ENCODE measurements at regions not wholly inside any gene's neighbourhood (a gene's known extent, or its start where the extent isn't known, plus 50 kb on each side); places are given as distances from the start of the nearest gene placed in this dataset.

DNA sequence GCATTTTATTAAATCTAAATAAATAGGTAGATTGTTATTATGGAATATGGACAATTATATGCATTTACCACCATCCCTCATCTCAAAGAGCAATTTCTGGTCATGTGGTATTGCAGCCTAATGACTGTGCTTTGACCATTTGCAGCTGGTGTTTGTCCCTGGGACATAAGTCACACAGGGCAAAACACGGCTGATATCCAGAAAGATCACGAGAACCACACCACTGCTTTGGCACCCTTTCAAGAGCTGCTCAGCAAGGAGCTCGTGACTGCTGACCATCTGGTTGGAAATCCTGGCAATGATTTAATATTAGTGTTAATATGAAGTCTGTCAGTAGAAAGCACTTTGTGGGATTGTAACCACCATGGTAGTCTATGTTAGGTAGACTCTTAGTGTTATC is 545.0 kb downstream of the GBA3 start:
- H3K27ac ChIP-seq (ENCODE audit: low read length in 2 of 2), result no peak overlapping the region
- H3K4me1 Mint-ChIP-seq, result no peaks in the 10 kb centered on the region
- H3K9me3 Mint-ChIP-seq (ENCODE audit: insufficient read depth), result peaks cover 3% of the 10 kb centered on the region
- no peak overlapping the region for H3K27ac Mint-ChIP-seq
- POLR2A ChIA-PET, result no interaction called here
- no peak for DNase-seq
- H3K4me3 Mint-ChIP-seq, result no peak overlapping the region
- H3K4me3 ChIP-seq (ENCODE audit: control extremely low read depth in 1 of 5, extremely low read depth in 1 of 5, insufficient read depth in 1 of 5, low read depth in 2 of 5, low read length in 4 of 5), result no peak overlapping the region
- no peaks in the 10 kb centered on the region for H3K79me2 ChIP-seq (ENCODE audit: control insufficient read depth, insufficient read depth, low read length)
- intact Hi-C loops (cut with micrococcal nuclease), result no loop called here
- ATAC-seq (ENCODE audit: low read depth), result no peak
- no peaks in the 10 kb centered on the region for H4K20me1 ChIP-seq (ENCODE audit: control insufficient read depth, insufficient read depth, low read length, poor library complexity, severe bottlenecking)
- TF ChIP-seq, protein P1, sequence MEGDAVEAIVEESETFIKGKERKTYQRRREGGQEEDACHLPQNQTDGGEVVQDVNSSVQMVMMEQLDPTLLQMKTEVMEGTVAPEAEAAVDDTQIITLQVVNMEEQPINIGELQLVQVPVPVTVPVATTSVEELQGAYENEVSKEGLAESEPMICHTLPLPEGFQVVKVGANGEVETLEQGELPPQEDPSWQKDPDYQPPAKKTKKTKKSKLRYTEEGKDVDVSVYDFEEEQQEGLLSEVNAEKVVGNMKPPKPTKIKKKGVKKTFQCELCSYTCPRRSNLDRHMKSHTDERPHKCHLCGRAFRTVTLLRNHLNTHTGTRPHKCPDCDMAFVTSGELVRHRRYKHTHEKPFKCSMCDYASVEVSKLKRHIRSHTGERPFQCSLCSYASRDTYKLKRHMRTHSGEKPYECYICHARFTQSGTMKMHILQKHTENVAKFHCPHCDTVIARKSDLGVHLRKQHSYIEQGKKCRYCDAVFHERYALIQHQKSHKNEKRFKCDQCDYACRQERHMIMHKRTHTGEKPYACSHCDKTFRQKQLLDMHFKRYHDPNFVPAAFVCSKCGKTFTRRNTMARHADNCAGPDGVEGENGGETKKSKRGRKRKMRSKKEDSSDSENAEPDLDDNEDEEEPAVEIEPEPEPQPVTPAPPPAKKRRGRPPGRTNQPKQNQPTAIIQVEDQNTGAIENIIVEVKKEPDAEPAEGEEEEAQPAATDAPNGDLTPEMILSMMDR (IDR thresholded peaks at IDR 0.05), result no peak
- no peak for TF ChIP-seq EZH2 (IDR thresholded peaks at IDR 0.05; ENCODE audit: borderline replicate concordance, insufficient read depth, low read depth, low read length, poor library complexity, severe bottlenecking)
- H3K4me1 ChIP-seq (ENCODE audit: control insufficient read depth in 2 of 2, insufficient read depth in 2 of 2, low read length in 2 of 2), result no peaks in the 10 kb centered on the region
- H3K27me3 ChIP-seq (replicated peaks in 1 of 4; ENCODE audit: control extremely low read depth in 1 of 4, control insufficient read depth in 3 of 4, insufficient read depth in 4 of 4, low read length in 3 of 4), result no peaks in the 10 kb centered on the region
- H3K9ac ChIP-seq (ENCODE audit: low read length), result no peak overlapping the region
- H3K36me3 ChIP-seq (replicated peaks in 1 of 2; ENCODE audit: control extremely low read depth in 1 of 2, control insufficient read depth in 1 of 2, extremely low read depth in 1 of 2, insufficient read depth in 2 of 2, low read length in 1 of 2), result no peaks in the 10 kb centered on the region
- H3K9me3 ChIP-seq (ENCODE audit: control extremely low read depth in 1 of 3, control insufficient read depth in 2 of 3, insufficient read depth in 1 of 3, low read length in 2 of 3), result peaks cover 2 to 3% (median 3%) of the 10 kb centered on the region in 3 donors
- no peaks in the 10 kb centered on the region for H3K27me3 Mint-ChIP-seq
- WGBS (ENCODE audit: insufficient coverage), result 95% methylated on average over 2 of the region's 3 CpGs
- no peak overlapping the region for H3K4me2 ChIP-seq (replicated peaks; ENCODE audit: low read depth, low read length, poor library complexity, severe bottlenecking)
- no peak overlapping the region for H2AFZ ChIP-seq (ENCODE audit: insufficient read depth, low read depth, low read length, poor library complexity, severe bottlenecking)
- CTCF ChIA-PET, result no interaction called here

GRCh38 chr4:23235628-23236390 is 543.1 kb downstream of the GBA3 start:
- Histone ChIP-seq H3K27ac (ENCODE audit: low read length in 2 of 2) (no peak overlapping the region), H2AFZ (ENCODE audit: insufficient read depth, low read depth, low read length, poor library complexity, severe bottlenecking) (no peak overlapping the region), H3K27me3 (replicated peaks in 1 of 4; ENCODE audit: control extremely low read depth in 1 of 4, control insufficient read depth in 3 of 4, insufficient read depth in 4 of 4, low read length in 3 of 4) (no peaks in the 10 kb centered on the region), H3K9ac (ENCODE audit: low read length) (no peak overlapping the region), H3K4me2 (replicated peaks; ENCODE audit: low read depth, low read length, poor library complexity, severe bottlenecking) (no peak overlapping the region), H3K4me3 (ENCODE audit: control extremely low read depth in 1 of 5, extremely low read depth in 1 of 5, insufficient read depth in 1 of 5, low read depth in 2 of 5, low read length in 4 of 5) (no peak overlapping the region), H4K20me1 (ENCODE audit: control insufficient read depth, insufficient read depth, low read length, poor library complexity, severe bottlenecking) (no peaks in the 10 kb centered on the region), H3K9me3 (ENCODE audit: control extremely low read depth in 1 of 3, control insufficient read depth in 2 of 3, insufficient read depth in 1 of 3, low read length in 2 of 3) (peaks cover 2 to 3% (median 3%) of the 10 kb centered on the region in 3 donors), H3K4me1 (ENCODE audit: control insufficient read depth in 2 of 2, insufficient read depth in 2 of 2, low read length in 2 of 2) (no peaks in the 10 kb centered on the region), H3K36me3 (replicated peaks in 1 of 2; ENCODE audit: control extremely low read depth in 1 of 2, control insufficient read depth in 1 of 2, extremely low read depth in 1 of 2, insufficient read depth in 2 of 2, low read length in 1 of 2) (no peaks in the 10 kb centered on the region), H3K79me2 (ENCODE audit: control insufficient read depth, insufficient read depth, low read length) (no peaks in the 10 kb centered on the region)
- no peak overlapping the region for H3K4me3 Mint-ChIP-seq
- POLR2A ChIA-PET, result no interaction called here
- no peaks in the 10 kb centered on the region for H3K27me3 Mint-ChIP-seq
- TF ChIP-seq, protein P1 (IDR thresholded peaks at IDR 0.05), result no peak
- no peak for TF ChIP-seq EZH2 (IDR thresholded peaks at IDR 0.05; ENCODE audit: borderline replicate concordance, insufficient read depth, low read depth, low read length, poor library complexity, severe bottlenecking)
- ATAC-seq (ENCODE audit: low read depth) (no peak), DNase-seq (no peak)
- H3K27ac Mint-ChIP-seq, result no peak overlapping the region
- H3K4me1 Mint-ChIP-seq, result no peaks in the 10 kb centered on the region
- CTCF ChIA-PET, result no interaction called here
- WGBS (ENCODE audit: insufficient coverage), result 41% methylated on average over 4 of the region's 5 CpGs
- intact Hi-C loops (cut with micrococcal nuclease), result no loop called here
- H3K9me3 Mint-ChIP-seq (ENCODE audit: insufficient read depth), result peaks cover 3% of the 10 kb centered on the region
